ENCODE measurements at regions not wholly inside any gene's neighbourhood (a gene's known extent, or its start where the extent isn't known, plus 50 kb on each side); places are given as distances from the start of the nearest gene placed in this dataset.

GRCh38 chr5:13529300-13529699 lies 415.2 kb downstream of the DNAH5 start:
- H3K27ac Mint-ChIP-seq: no peak overlapping the region
- H3K4me3 Mint-ChIP-seq: no peak overlapping the region
- no peaks in the 10 kb centered on the region for H3K36me3 Mint-ChIP-seq (ENCODE audit: low read depth)
- H3K9me3 Mint-ChIP-seq: no peaks in the 10 kb centered on the region
- H3K4me1 Mint-ChIP-seq (ENCODE audit: low read depth): no peaks in the 10 kb centered on the region
- H3K27me3 Mint-ChIP-seq: no peaks in the 10 kb centered on the region

GRCh38 chr5:13524936-13525335 lies 419.6 kb downstream of the DNAH5 start:
- Mint-ChIP-seq H3K9me3 (no peaks in the 10 kb centered on the region), H3K4me3 (no peak overlapping the region), H3K27ac (no peak overlapping the region), H3K36me3 (ENCODE audit: low read depth) (no peaks in the 10 kb centered on the region), H3K4me1 (ENCODE audit: low read depth) (no peaks in the 10 kb centered on the region), H3K27me3 (no peaks in the 10 kb centered on the region)

GRCh38 chr5:13519131-13519530 lies 425.4 kb downstream of the DNAH5 start:
- Mint-ChIP-seq H3K9me3 (no peaks in the 10 kb centered on the region), H3K27me3 (no peaks in the 10 kb centered on the region), H3K27ac (no peak overlapping the region), H3K36me3 (ENCODE audit: low read depth) (no peaks in the 10 kb centered on the region), H3K4me1 (ENCODE audit: low read depth) (no peaks in the 10 kb centered on the region), H3K4me3 (no peak overlapping the region)

GRCh38 chr5:13516195-13516594 lies 428.3 kb downstream of the DNAH5 start:
- Mint-ChIP-seq H3K9me3 (peaks cover 6% of the 10 kb centered on the region), H3K4me1 (ENCODE audit: low read depth) (no peaks in the 10 kb centered on the region), H3K27me3 (no peaks in the 10 kb centered on the region), H3K4me3 (no peak overlapping the region), H3K27ac (no peak overlapping the region), H3K36me3 (ENCODE audit: low read depth) (no peaks in the 10 kb centered on the region)

- Mint-ChIP-seq H3K4me1 (ENCODE audit: low read depth) (no peaks in the 10 kb centered on the region), H3K27me3 (no peaks in the 10 kb centered on the region), H3K36me3 (ENCODE audit: low read depth) (no peaks in the 10 kb centered on the region), H3K9me3 (peaks cover 14% of the 10 kb centered on the region), H3K4me3 (no peak overlapping the region), H3K27ac (no peak overlapping the region)
Observed at GRCh38 chr5:13511442-13511841, 433.0 kb downstream of the DNAH5 start.

GRCh38 chr5:13510616-13511015 lies 433.9 kb downstream of the DNAH5 start:
- Mint-ChIP-seq H3K27me3 (no peaks in the 10 kb centered on the region), H3K4me1 (ENCODE audit: low read depth) (no peaks in the 10 kb centered on the region), H3K4me3 (no peak overlapping the region), H3K27ac (no peak overlapping the region), H3K36me3 (ENCODE audit: low read depth) (no peaks in the 10 kb centered on the region), H3K9me3 (peaks cover 14% of the 10 kb centered on the region)

GRCh38 chr5:13508559-13508958 lies 435.9 kb downstream of the DNAH5 start:
- Mint-ChIP-seq H3K27me3 (no peaks in the 10 kb centered on the region), H3K4me1 (ENCODE audit: low read depth) (no peaks in the 10 kb centered on the region), H3K9me3 (peaks cover 14% of the 10 kb centered on the region), H3K36me3 (ENCODE audit: low read depth) (no peaks in the 10 kb centered on the region), H3K4me3 (no peak overlapping the region), H3K27ac (no peak overlapping the region)

GRCh38 chr5:13505326-13505725 lies 439.2 kb downstream of the DNAH5 start:
- Mint-ChIP-seq H3K4me3 (no peak overlapping the region), H3K4me1 (ENCODE audit: low read depth) (no peaks in the 10 kb centered on the region), H3K27ac (no peak overlapping the region), H3K9me3 (peaks cover 14% of the 10 kb centered on the region), H3K36me3 (ENCODE audit: low read depth) (no peaks in the 10 kb centered on the region), H3K27me3 (no peaks in the 10 kb centered on the region)

GRCh38 chr5:13503017-13503416 lies 441.5 kb downstream of the DNAH5 start:
- H3K27ac Mint-ChIP-seq: no peak overlapping the region
- no peaks in the 10 kb centered on the region for H3K27me3 Mint-ChIP-seq
- H3K4me1 Mint-ChIP-seq (ENCODE audit: low read depth): no peaks in the 10 kb centered on the region
- no peaks in the 10 kb centered on the region for H3K36me3 Mint-ChIP-seq (ENCODE audit: low read depth)
- no peak overlapping the region for H3K4me3 Mint-ChIP-seq
- peaks cover 17% of the 10 kb centered on the region for H3K9me3 Mint-ChIP-seq

GRCh38 chr5:13501176-13501575 lies 443.3 kb downstream of the DNAH5 start:
- no peaks in the 10 kb centered on the region for H3K36me3 Mint-ChIP-seq (ENCODE audit: low read depth)
- H3K4me3 Mint-ChIP-seq: no peak overlapping the region
- no peak overlapping the region for H3K27ac Mint-ChIP-seq
- H3K27me3 Mint-ChIP-seq: no peaks in the 10 kb centered on the region
- H3K4me1 Mint-ChIP-seq (ENCODE audit: low read depth): no peaks in the 10 kb centered on the region
- peaks cover 23% of the 10 kb centered on the region for H3K9me3 Mint-ChIP-seq

- Mint-ChIP-seq H3K9me3 (peaks cover 22% of the 10 kb centered on the region), H3K27me3 (no peaks in the 10 kb centered on the region), H3K4me1 (ENCODE audit: low read depth) (no peaks in the 10 kb centered on the region), H3K27ac (no peak overlapping the region), H3K4me3 (no peak overlapping the region), H3K36me3 (ENCODE audit: low read depth) (no peaks in the 10 kb centered on the region)
Observed at GRCh38 chr5:13498279-13498678, 446.2 kb downstream of the DNAH5 start.

GRCh38 chr5:13488254-13488931 lies 456.1 kb downstream of the DNAH5 start:
- Mint-ChIP-seq H3K36me3 (ENCODE audit: low read depth) (no peaks in the 10 kb centered on the region), H3K4me1 (ENCODE audit: low read depth) (no peaks in the 10 kb centered on the region), H3K27me3 (no peaks in the 10 kb centered on the region), H3K4me3 (no peak overlapping the region), H3K9me3 (peaks cover 9% of the 10 kb centered on the region), H3K27ac (no peak overlapping the region)

- Mint-ChIP-seq H3K9me3 (no peaks in the 10 kb centered on the region), H3K4me1 (ENCODE audit: low read depth) (no peaks in the 10 kb centered on the region), H3K27me3 (no peaks in the 10 kb centered on the region), H3K27ac (no peak overlapping the region), H3K36me3 (ENCODE audit: low read depth) (no peaks in the 10 kb centered on the region), H3K4me3 (no peak overlapping the region)
Observed at GRCh38 chr5:13480834-13481233, 463.7 kb downstream of the DNAH5 start.

- H3K27me3 Mint-ChIP-seq: no peaks in the 10 kb centered on the region
- no peaks in the 10 kb centered on the region for H3K9me3 Mint-ChIP-seq
- H3K4me3 Mint-ChIP-seq: no peak overlapping the region
- H3K4me1 Mint-ChIP-seq (ENCODE audit: low read depth): no peaks in the 10 kb centered on the region
- no peaks in the 10 kb centered on the region for H3K36me3 Mint-ChIP-seq (ENCODE audit: low read depth)
- no peak overlapping the region for H3K27ac Mint-ChIP-seq
Observed at GRCh38 chr5:13478831-13479465, 465.5 kb downstream of the DNAH5 start.

GRCh38 chr5:13477118-13477737 lies 467.3 kb downstream of the DNAH5 start:
- no peaks in the 10 kb centered on the region for H3K36me3 Mint-ChIP-seq (ENCODE audit: low read depth)
- no peaks in the 10 kb centered on the region for H3K27me3 Mint-ChIP-seq
- H3K9me3 Mint-ChIP-seq: no peaks in the 10 kb centered on the region
- H3K27ac Mint-ChIP-seq: no peak overlapping the region
- no peaks in the 10 kb centered on the region for H3K4me1 Mint-ChIP-seq (ENCODE audit: low read depth)
- H3K4me3 Mint-ChIP-seq: no peak overlapping the region

Measured in stimulated activated naive CD8-positive, alpha-beta T cell treated with anti-CD3 and anti-CD28 coated beads, Interleukin-15, Interleukin-2, amounts not matched to agents 100 ng/mL and 50 ng/mL, for 24 hours (primary cell).